ENCODE measurements at regions not wholly inside any gene's neighbourhood (a gene's known extent, or its start where the extent isn't known, plus 50 kb on each side); places are given as distances from the start of the nearest gene placed in this dataset.
A peak's percentile ranks its signal among the peaks of the same experiment; 100 is the strongest.

DNA sequence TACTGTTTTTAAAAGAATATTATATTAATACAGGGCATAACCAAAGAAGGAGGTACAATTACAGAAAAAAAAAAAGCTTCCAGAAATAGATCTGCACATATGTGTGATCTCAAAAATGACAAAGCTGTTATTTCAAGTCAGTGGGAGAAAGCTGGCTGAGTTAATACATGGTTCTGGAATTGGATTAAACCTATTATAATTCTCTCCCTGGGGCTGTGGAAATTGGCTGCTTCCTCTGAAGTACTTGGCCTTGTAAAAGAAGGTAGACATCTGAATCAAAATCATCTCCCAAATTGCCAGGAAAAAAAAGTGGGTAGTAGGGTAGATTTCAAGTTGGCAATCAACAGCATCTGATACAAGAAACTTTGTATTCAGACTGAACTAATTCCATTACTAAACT, 723.9 kb upstream of the ALCAM start:
- no peak for DNase-seq (ENCODE audit: low read depth, low spot score)
- in situ Hi-C loops (cut with HindIII; ENCODE audit: low pct_unique_long_range_greater_than_20kb, low sequenced_read_pairs), result no loop called here

DNA sequence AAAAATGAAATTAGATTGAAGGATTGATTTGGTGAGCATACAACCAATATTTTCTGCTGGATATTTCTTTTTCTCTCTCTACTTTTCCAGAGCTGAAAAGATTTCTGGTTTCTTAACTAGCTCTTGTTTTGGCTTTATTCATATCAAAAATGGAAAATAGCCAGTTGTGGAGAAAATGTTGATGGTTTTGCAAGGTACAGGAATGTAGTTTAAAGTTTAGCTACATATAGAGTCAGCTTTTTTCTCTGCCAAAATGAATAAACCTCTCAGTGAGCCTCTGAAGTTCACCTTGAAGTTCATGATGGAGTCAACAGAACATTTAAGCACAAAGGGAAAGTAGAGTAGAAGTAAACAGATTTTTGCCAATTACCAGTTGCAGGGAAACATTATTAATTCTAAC, 720.5 kb upstream of the ALCAM start:
- no peak for DNase-seq (ENCODE audit: low read depth, low spot score)
- in situ Hi-C loops (cut with HindIII; ENCODE audit: low pct_unique_long_range_greater_than_20kb, low sequenced_read_pairs), result no loop called here

DNA sequence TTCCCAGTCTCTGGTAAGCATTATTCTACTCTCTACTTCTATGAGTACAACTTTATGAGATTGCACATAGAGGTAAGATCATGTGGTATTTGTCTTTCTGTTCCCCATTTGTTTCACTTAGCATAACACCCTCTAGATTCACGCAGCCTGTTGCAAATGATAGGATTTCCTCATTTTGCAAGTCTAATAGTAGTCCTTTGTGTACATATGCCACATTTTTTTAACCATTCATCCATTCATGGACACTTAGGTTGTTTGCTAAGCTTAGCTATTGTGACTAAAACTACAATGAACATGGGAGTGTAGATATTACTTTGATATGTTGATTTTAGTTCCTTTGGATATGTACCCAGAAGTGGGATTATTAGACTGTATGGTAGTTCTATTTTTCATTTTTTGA, 717.9 kb upstream of the ALCAM start:
- DNase-seq (ENCODE audit: low read depth, low spot score), result peak; percentile 7
- in situ Hi-C loops (cut with HindIII; ENCODE audit: low pct_unique_long_range_greater_than_20kb, low sequenced_read_pairs), result no loop called here

DNA sequence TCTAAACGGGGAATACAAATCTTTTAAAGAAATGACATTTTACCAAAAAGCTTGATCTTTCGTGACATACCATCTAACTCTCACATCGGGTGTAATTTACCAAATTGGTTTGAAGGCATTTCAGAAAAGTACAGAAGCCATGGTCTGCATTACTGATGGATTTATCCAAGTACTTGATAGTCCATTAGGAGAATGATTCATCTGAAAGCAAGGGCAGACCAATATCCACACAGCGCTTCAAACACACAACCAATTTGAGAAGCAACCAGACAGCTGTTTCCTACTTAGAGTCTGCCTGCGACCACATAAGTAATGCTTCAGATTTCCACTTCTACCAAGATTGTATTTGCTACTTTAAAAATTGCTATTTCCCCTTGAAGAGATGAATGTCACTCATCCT, 697.6 kb upstream of the ALCAM start:
- in situ Hi-C loops (cut with HindIII; ENCODE audit: low pct_unique_long_range_greater_than_20kb, low sequenced_read_pairs), result no loop called here
- DNase-seq (ENCODE audit: low read depth, low spot score), result no peak

DNA sequence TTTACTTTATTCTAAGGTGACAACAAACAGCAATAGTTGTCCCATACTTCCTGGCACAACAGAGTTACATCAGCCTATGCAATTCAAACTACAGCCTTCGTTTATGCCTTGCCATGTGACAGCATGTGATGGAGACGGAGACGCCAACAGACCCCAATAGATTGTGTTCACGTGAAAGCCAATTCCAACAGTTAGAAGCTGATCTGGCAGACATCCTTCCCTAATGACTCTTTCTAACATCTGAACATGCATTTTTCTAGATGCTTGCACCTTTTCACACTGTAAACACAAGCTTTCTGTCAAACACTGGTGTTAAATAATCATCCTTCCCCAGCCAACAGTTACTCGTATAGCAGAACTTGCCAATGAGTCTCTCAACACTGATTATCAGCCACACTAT, 694.4 kb upstream of the ALCAM start:
- in situ Hi-C loops (cut with HindIII; ENCODE audit: low pct_unique_long_range_greater_than_20kb, low sequenced_read_pairs), result no loop called here
- peak; percentile 21 for DNase-seq (ENCODE audit: low read depth, low spot score)

DNA sequence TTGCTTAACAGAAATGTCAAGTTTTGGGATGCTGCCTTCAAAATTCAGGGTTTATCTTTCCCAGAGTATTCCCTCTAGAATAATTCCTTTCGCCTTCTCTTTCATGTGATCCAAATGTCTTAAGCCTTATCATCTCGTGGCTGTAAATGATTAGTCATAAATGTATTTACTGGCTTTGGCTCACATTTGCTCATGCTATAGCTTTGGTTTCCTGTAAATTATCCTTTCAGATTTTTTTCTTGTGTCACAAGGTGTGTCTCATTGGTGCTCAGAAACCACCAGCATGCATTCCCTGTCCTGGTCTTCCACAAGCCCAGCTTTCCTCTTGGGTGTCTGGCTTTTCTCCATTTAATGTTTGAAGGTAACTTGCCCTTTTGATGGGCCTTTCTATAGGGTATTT, 692.7 kb upstream of the ALCAM start:
- DNase-seq (ENCODE audit: low read depth, low spot score), result peak; percentile 11
- in situ Hi-C loops (cut with HindIII; ENCODE audit: low pct_unique_long_range_greater_than_20kb, low sequenced_read_pairs), result no loop called here

DNA sequence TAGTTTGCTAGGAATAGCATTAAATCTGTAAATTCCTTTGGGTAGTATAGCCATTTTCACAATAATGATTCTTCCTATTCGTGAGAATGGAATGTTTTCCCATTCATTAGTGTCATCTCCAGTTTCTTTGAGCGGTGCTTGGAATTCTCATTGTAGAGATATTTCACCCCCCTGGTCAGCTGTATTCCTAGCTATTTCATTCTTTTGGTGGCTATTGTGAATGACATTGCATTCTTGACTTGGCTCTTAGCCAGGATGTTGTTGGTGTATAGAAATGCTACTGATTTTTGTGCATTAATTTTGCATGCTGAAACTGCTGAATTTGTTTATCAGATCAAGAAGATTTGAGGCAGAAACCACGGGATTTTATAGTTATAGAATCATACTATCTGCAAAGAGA, 690.5 kb upstream of the ALCAM start:
- in situ Hi-C loops (cut with HindIII; ENCODE audit: low pct_unique_long_range_greater_than_20kb, low sequenced_read_pairs), result no loop called here
- DNase-seq (ENCODE audit: low read depth, low spot score), result no peak

DNA sequence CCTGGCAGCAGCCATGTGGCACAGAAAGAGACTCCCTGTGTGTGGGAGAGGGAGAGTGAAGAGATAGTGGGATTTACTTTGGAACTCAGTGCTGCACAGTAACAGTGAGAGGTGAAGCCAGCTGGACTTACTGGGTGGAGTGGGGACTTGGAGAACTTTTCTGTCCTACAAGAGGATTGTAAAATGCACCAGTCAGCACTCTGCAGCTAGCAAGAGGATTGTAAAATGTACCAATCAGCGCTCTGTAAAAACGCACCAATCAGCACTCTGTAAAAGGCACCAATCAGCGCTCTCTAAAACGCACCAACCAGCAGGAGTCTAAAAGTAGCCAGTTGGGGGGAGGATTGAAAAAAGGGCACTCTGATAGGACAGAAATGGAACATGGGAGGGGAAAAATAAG, 688.8 kb upstream of the ALCAM start:
- in situ Hi-C loops (cut with HindIII; ENCODE audit: low pct_unique_long_range_greater_than_20kb, low sequenced_read_pairs), result no loop called here
- DNase-seq (ENCODE audit: low read depth, low spot score), result no peak

DNA sequence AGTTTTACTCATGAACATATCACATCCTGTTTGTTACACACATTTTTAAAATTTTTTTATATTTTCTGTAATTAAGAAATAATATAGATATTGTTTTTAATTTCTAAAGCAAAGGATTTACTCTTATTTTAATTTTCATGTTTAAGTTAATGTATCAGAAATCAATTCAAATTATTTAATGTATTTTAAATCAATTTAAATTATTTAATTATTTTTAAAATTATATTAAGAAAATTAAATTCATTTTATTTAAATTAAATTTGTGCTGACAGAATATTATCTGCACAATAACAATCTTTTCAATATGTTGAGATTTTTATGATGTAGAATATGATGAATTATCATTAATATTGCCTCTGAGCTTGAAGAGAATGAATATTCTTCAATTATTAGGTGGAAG, 681.2 kb upstream of the ALCAM start:
- DNase-seq (ENCODE audit: low read depth, low spot score), result no peak
- in situ Hi-C loops (cut with HindIII; ENCODE audit: low pct_unique_long_range_greater_than_20kb, low sequenced_read_pairs), result no loop called here

DNA sequence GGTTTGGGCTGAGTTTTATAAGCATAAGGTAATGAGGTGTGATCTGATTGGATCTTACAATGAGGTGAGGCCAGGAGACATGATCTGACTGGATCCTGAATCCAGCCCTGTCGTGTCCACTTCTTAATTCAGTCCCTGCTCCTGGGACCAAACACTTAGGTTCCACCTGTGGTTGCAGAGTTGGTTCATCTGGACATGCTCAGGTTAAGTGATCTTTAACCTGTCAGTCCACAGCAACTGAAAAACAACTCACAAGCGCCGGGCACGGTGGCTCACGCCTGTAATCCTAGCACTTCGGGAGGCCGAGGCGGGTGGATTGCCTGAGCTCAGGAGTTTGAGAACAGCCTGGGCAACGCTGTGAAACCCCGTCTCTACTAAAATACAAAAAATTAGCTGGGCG, 679.3 kb upstream of the ALCAM start:
- in situ Hi-C loops (cut with HindIII; ENCODE audit: low pct_unique_long_range_greater_than_20kb, low sequenced_read_pairs), result no loop called here
- no peak for DNase-seq (ENCODE audit: low read depth, low spot score)

DNA sequence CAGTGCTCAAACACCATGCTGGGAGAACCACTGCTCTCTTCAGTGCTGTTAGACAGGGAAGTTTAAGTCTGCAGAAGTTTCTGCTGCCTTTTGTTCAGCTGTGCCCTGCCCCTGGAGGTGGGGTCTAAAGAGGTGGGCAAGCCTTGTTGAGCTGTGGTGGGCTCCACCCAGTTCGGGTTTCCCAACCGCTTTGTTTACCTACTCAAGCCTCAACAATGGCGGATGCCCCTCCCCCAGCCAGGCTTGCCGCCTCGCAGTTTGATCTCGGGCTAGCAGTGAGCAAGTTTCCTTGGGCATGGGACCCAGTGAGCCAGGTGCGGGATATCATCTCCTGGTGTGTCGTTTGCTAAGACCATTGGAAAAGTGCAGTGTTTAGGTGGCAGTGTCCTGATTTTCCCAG, 670.2 kb upstream of the ALCAM start:
- DNase-seq (ENCODE audit: low read depth, low spot score), result no peak
- in situ Hi-C loops (cut with HindIII; ENCODE audit: low pct_unique_long_range_greater_than_20kb, low sequenced_read_pairs), result no loop called here

DNA sequence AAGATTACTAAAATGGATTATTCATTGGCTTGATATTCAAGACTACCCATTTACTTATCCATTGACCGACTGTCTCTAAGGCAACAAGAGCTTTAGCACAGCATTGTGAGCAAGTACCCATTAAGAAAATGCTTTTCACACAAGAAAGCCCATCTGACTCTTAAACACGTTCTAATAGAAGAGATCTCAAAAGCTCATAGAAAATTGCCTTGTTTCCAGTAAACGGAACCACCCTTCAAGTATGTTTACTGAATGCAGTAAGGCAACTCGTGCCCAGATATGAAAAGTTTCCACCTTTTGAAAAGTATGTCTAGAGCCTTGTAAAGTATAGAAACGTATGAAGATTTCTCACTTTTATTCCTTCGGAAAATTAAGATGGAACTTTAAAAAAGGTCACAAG, 655.3 kb upstream of the ALCAM start:
- no peak for DNase-seq (ENCODE audit: low read depth, low spot score)
- in situ Hi-C loops (cut with HindIII; ENCODE audit: low pct_unique_long_range_greater_than_20kb, low sequenced_read_pairs), result no loop called here

DNA sequence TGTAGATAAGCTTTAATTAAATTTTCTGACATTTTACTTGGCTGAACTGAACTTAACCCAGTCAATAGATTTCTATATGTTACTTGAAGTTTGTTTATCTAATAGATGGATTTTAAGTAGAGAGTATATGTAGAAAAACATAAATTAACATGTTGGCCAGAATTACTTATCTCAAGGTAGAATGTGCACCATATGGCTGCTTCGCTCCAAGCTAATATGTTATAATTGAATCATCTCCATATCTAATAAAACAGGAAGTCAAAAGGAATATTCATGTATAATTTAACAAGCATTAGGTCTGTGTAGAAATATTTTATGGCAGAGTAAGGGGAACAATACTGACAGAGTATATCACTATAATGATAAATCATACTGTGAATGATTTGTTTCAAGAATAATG, 650.7 kb upstream of the ALCAM start:
- in situ Hi-C loops (cut with HindIII; ENCODE audit: low pct_unique_long_range_greater_than_20kb, low sequenced_read_pairs), result no loop called here
- no peak for DNase-seq (ENCODE audit: low read depth, low spot score)

DNA sequence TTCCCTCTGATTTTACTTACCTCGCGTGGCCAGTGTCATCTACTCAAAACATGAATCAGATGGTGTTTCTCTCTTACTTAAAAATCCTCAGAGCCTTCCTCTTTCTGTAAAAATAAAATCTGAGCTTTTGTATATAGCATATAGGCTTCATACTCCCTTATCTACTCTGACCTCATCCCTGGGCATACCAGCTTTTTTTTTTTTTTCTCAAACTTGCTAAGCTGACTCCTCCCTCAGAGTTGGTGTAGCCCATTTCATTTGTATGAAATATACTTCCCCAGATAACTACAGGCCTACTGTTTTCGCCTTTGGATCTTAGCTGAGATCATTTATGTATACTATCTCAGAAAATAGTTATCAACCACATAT, 648.9 kb upstream of the ALCAM start:
- in situ Hi-C loops (cut with HindIII; ENCODE audit: low pct_unique_long_range_greater_than_20kb, low sequenced_read_pairs), result no loop called here
- no peak for DNase-seq (ENCODE audit: low read depth, low spot score)

DNA sequence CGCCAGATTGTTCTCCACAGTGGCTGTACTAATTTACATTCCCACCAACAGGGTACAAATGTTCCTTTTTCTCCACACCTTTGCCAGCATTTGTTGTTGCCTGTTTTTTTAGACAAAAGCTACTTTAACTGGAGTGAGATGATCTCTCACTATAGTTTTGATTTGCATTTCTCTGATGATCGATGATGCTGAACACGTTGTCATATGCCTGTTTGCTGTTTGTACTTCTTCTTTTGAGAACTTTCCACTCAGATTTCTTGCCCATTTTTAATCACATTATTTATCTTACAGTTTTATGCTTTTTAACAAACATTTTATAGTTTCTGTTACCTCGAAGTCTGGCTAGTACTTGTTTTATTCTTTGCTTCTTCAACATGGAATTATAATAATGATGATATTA, 643.7 kb upstream of the ALCAM start:
- no peak for DNase-seq (ENCODE audit: low read depth, low spot score)
- in situ Hi-C loops (cut with HindIII; ENCODE audit: low pct_unique_long_range_greater_than_20kb, low sequenced_read_pairs), result no loop called here

DNA sequence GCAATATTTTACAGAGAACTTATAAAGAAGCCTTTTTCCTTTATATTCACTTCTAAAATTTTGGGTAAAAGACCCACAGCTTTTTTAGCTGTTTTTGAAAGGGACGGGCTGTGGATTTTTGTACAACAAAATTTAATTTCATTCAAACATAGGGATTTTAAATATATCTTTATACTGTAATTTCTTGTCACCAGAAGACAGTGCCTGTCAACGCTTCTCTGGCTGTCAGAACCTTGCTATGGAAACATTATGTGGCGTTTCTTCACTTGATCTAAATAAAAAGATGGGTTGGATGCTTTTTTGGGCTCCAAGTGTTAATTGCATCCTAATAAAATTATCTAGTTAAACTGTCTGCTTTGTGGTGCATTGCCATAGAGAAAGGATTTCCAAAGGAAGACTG, 635.6 kb upstream of the ALCAM start:
- DNase-seq (ENCODE audit: low read depth, low spot score), result no peak
- in situ Hi-C loops (cut with HindIII; ENCODE audit: low pct_unique_long_range_greater_than_20kb, low sequenced_read_pairs), result no loop called here

DNA sequence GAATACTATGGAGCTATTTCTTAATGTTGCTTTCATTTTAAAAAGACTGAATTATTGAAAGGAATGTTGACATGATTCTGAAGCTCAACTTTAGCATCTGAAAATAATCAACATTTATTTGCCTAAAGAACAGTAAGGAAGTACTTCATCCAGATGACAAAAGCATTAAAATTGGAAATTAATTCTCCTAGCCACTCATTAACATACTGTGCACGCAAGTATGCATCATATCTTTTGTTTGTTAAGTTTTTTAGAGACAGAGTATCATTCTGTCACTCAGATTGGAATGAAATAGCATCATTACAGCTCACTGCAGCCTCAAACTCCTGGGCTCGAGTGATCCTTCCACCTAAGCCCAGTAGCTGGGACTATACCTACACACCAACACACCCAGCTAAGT, 632.1 kb upstream of the ALCAM start:
- no peak for DNase-seq (ENCODE audit: low read depth, low spot score)
- in situ Hi-C loops (cut with HindIII; ENCODE audit: low pct_unique_long_range_greater_than_20kb, low sequenced_read_pairs), result no loop called here

DNA sequence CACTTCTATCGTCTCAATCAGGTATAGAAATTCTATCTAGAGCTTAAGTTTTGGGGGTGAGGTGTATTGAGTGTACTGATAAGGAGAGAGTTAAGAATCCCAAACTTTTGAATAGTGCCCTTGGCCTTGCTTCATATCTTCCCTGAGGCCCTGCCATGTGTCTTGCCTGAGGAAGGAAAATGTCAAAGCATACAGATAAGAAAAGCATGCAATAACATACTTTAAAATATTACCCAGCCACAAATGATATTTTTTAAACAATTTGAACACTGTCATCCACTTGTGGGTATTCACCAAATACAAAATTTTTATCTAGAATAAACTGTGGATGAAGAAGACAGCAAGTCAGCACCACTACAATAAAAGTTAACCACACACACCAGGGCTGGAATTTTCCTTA, 631.0 kb upstream of the ALCAM start:
- DNase-seq (ENCODE audit: low read depth, low spot score), result no peak
- in situ Hi-C loops (cut with HindIII; ENCODE audit: low pct_unique_long_range_greater_than_20kb, low sequenced_read_pairs), result no loop called here

DNA sequence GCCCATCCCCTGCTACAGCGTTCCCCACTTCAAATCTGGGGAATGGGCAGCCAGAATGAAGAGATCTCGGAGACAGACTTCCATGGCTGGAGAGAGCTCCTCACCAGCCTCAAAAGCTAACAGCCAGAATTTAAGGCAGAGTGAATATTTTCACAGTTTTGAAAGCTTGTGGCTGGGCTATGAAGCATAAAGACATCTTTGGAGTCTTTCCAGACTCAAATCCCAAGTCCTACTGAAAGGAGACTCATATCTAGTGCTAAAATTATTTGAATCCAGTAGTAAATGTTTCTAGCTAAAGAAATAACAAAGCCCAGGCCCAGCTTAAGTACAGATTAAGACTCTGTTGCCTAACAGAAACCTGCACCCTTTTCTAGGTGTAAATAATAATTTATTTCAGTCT, 628.4 kb upstream of the ALCAM start:
- no peak for DNase-seq (ENCODE audit: low read depth, low spot score)
- in situ Hi-C loops (cut with HindIII; ENCODE audit: low pct_unique_long_range_greater_than_20kb, low sequenced_read_pairs), result no loop called here

DNA sequence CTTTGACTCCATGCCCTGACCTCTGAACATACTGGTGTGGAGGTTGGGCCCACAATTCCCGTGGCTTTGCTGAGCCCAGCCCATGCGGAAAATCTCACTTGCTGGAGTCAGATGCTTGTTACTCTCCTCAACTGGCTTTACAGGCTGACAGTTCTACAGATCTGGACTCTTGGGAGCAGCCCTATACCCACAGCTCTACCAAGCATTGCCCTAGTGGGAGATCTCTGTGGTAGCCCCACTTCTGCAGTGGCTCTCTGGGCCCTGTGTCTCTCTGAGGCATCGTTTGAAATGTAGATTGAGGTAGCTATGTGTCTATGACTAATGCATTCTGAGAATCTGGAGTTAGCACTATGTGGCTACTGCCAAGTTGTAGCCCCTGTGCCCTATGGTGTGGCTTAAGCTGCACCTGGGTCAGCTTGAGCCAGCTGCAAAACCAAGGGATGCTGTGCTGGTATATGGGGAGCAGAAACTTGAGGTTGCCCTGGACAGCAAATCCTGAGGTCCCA, 625.8 kb upstream of the ALCAM start:
- no peak for DNase-seq (ENCODE audit: low read depth, low spot score)
- in situ Hi-C loops (cut with HindIII; ENCODE audit: low pct_unique_long_range_greater_than_20kb, low sequenced_read_pairs), result no loop called here

DNA sequence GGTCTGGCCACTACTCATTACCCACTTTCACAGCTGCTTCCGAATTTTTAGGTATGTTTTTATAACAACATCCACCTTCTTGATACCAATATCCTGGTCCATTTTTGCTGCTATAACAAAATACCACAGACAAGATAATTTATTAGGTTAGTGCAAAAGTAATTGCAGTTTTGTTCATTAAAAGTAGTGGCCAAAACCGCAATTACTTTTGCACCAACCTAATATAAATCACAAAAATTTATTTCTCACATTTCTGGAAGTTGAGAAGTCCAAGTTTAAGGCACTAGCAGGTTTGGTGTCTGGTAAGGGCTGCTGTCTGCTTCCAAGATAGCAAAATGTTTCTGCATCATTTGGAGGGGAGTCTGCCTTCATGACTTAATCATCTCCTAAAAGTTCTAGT, 624.7 kb upstream of the ALCAM start:
- in situ Hi-C loops (cut with HindIII; ENCODE audit: low pct_unique_long_range_greater_than_20kb, low sequenced_read_pairs), result no loop called here

More for the DNA sequence above, 624.7 kb upstream of the ALCAM start:
- DNase-seq (ENCODE audit: low read depth, low spot score), result no peak

All from SK-MEL-5 (cell line).